Left lung (tissue), 4 donors: ENCODE measurements at regions not wholly inside any gene's neighbourhood (a gene's known extent, or its start where the extent isn't known, plus 50 kb on each side); places are given as distances from the start of the nearest gene placed in this dataset.

Experiments
- ATAC-seq: fragments of 200-7000 bp; cut with Tn5 transposase; one replicate; pipeline ENCODE4 v1.9.1; 2020; ENCODE audit warnings: moderate library complexity
- DNase-seq, 4 donors: peaks; one replicate each; pipeline ENCODE4 v3.0.0-alpha.2; 2013 to 2020
- H3K27ac ChIP-seq, 2 donors: fragments of 200-600 bp; sonication (generic) in 1 of 2; one replicate each; pipeline versions ENCODE4 v1.5.0 to v1.8.0; 2020 to 2021
- H3K27me3 ChIP-seq, 2 donors: fragments of 200-600 bp; sonication (generic) in 1 of 2; one replicate each; pipeline versions ENCODE4 v1.5.0 to v1.8.0; 2020 to 2021
- H3K36me3 ChIP-seq, 2 donors: fragments of 200-600 bp; sonication (generic) in 1 of 2; one replicate each; pipeline versions ENCODE4 v1.5.0 to v1.8.0; 2020 to 2021
- H3K4me1 ChIP-seq, 2 donors: fragments of 200-600 bp; one replicate each; pipeline ENCODE4 v1.8.0; 2021
- H3K4me3 ChIP-seq, 2 donors: fragments of 200-600 bp; sonication (generic) in 1 of 2; one replicate each; pipeline versions ENCODE4 v1.5.0 to v1.8.0; 2020 to 2021; ENCODE audit warnings: mild to moderate bottlenecking in 1 of 2
- H3K9me3 ChIP-seq, 2 donors: fragments of 200-600 bp; sonication (generic) in 1 of 2; one replicate each; pipeline versions ENCODE4 v1.5.0 to v1.8.0; 2020 to 2021
- intact Hi-C, 2 donors: fragments of 100-400 bp; cut with DNase I; formaldehyde crosslinking; loops; one replicate each; pipeline versions ENCODE4 v1.11.2 to v1.14.2; 2022
- TF ChIP-seq, protein P1 (sequence below), 2 donors: fragments of 200-600 bp; sonication (generic) in 1 of 2; IDR thresholded peaks; one replicate each; pipeline versions ENCODE4 v1.5.0 to v1.8.0; 2021; ENCODE audit warnings: antibody characterized with exemption in 2 of 2
- donor health status: DM: no; HTN: yes; CAD: no.
- donor health status: DM: no; HTN: no; CAD: no.

DNA sequence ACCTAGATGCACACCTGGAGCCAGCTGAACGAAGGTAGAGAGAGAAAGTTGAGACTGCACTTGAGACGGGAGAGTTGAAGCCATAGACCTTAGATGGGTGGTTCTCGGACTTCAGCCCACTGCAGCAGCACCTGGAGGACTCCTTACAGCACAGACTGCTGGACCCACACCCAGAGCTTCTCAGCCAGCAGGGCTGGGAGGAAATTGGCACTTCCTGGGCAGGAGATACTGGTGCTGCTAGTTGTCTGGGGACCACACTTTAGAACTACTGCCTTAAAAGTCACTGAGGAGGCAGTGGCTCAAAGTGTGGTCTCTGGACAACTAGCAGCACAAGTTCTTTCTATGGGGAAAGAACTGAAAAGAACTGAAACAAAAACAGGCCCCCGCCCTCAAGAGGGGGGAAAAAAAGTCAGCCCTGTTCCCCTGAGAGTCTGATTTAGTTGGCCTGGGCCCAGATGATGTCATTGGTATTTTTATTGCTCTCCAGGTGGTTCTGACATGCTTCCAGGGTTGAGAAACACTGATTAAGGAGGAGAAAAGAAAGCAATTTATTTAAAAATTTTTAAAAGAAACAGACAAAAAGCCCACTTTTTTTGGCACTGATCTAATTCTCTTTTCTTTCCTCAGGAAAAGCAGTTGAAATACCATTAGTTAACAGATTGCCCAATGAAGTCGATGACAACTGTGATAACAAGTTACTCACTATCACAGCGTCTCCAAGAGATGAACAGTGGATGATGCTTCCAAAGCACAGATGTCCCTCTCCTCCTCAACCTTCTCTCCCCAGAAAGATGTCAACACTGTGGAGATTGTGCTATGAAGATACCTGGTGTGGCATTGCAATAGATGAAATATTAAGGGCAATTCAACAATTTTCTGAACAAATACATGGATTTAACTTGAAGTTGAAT is 73.6 kb upstream of the ADAMTS16 start:
- no peak overlapping the region for H3K4me3 ChIP-seq
- no peaks in the 10 kb centered on the region for H3K27me3 ChIP-seq
- no peak for DNase-seq
- no peak overlapping the region for H3K27ac ChIP-seq
- intact Hi-C loops = no loop called here
- no peak for ATAC-seq
- H3K36me3 ChIP-seq = no peaks in the 10 kb centered on the region
- TF ChIP-seq, protein P1, sequence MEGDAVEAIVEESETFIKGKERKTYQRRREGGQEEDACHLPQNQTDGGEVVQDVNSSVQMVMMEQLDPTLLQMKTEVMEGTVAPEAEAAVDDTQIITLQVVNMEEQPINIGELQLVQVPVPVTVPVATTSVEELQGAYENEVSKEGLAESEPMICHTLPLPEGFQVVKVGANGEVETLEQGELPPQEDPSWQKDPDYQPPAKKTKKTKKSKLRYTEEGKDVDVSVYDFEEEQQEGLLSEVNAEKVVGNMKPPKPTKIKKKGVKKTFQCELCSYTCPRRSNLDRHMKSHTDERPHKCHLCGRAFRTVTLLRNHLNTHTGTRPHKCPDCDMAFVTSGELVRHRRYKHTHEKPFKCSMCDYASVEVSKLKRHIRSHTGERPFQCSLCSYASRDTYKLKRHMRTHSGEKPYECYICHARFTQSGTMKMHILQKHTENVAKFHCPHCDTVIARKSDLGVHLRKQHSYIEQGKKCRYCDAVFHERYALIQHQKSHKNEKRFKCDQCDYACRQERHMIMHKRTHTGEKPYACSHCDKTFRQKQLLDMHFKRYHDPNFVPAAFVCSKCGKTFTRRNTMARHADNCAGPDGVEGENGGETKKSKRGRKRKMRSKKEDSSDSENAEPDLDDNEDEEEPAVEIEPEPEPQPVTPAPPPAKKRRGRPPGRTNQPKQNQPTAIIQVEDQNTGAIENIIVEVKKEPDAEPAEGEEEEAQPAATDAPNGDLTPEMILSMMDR (IDR thresholded peaks at IDR 0.05) = no peak
- H3K9me3 ChIP-seq = no peaks in the 10 kb centered on the region
- no peaks in the 10 kb centered on the region for H3K4me1 ChIP-seq

DNA sequence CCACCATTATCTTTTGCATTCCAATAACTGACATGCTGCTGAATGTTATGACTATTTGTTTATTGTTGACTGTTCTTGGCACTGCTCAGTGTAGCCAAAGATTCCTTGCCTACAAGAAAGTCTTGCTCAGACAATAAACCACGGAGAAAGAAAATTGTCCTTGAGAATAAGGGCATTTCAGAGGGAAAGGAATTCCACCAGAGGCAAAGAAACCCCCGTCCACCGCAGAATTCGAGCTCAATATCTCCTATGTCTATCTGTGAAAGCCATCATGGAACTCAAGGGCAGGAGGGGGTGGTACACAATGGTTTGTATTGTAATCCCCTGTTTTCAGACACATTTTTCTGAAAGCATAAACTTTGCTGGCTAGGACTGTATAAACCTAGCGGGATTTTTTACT is 70.3 kb upstream of the ADAMTS16 start:
- H3K36me3 ChIP-seq = no peaks in the 10 kb centered on the region

DNA sequence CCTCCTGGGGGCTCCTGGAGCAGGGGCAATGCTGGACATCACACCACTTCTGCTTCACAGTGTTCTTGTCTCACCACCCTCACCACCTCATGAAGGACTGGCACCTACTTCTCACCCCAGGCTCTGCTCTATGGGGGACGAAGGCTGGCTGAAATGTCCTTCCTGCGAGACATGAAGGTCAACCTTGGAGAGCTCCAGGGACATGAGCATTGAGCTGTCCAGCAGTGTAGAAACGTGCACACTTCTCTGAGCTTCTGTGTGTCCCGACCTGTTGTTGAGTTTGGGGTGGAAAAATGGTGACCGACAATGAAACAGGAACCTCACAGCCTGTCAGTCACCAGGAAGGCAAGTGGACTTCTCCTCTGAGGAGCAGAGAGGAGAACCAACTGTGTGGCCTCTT is 68.6 kb upstream of the ADAMTS16 start:
- ATAC-seq (no peak), DNase-seq (no peak)
- intact Hi-C loops = no loop called here
- no peaks in the 10 kb centered on the region for H3K27me3 ChIP-seq
- H3K4me1 ChIP-seq = no peaks in the 10 kb centered on the region
- H3K4me3 ChIP-seq = no peak overlapping the region
- H3K36me3 ChIP-seq = no peaks in the 10 kb centered on the region
- no peak overlapping the region for H3K27ac ChIP-seq
- no peaks in the 10 kb centered on the region for H3K9me3 ChIP-seq
- TF ChIP-seq, protein P1 (IDR thresholded peaks at IDR 0.05) = no peak

More for the DNA sequence above, 70.3 kb upstream of the ADAMTS16 start:
- H3K4me1 ChIP-seq = no peaks in the 10 kb centered on the region
- no peak overlapping the region for H3K27ac ChIP-seq
- intact Hi-C loops = no loop called here
- ATAC-seq (no peak), DNase-seq (no peak)
- TF ChIP-seq, protein P1 (IDR thresholded peaks at IDR 0.05) = no peak
- H3K27me3 ChIP-seq = no peaks in the 10 kb centered on the region
- no peaks in the 10 kb centered on the region for H3K9me3 ChIP-seq
- H3K4me3 ChIP-seq = no peak overlapping the region

DNA sequence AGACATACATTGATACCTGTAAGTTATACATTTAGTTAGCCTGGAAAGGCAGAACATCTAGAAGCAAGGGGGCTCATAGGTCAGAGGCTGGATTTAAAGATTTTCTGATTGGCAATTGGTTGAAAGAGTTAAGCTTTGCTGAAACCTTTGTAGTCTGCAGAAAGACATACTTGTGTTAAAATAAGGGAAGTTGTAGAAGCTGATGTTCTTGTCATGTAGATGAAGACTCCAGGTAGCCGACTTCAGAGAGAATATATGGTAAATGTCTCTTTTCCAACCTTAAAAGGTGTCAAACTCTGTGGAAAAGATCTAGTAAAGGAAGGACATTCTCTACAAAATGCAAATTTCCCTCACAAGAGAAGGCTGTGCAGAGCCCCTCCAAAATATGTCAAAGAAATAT is 62.9 kb upstream of the ADAMTS16 start:
- ATAC-seq = no peak
- Histone ChIP-seq H3K9me3 (no peaks in the 10 kb centered on the region), H3K4me1 (no peaks in the 10 kb centered on the region), H3K4me3 (no peak overlapping the region), H3K36me3 (no peaks in the 10 kb centered on the region), H3K27ac (no peak overlapping the region), H3K27me3 (peaks cover 0 to 6% of the 10 kb centered on the region in 2 donors)
- DNase-seq = no peak
- intact Hi-C loops = no loop called here
- TF ChIP-seq, protein P1 (IDR thresholded peaks at IDR 0.05) = no peak

DNA sequence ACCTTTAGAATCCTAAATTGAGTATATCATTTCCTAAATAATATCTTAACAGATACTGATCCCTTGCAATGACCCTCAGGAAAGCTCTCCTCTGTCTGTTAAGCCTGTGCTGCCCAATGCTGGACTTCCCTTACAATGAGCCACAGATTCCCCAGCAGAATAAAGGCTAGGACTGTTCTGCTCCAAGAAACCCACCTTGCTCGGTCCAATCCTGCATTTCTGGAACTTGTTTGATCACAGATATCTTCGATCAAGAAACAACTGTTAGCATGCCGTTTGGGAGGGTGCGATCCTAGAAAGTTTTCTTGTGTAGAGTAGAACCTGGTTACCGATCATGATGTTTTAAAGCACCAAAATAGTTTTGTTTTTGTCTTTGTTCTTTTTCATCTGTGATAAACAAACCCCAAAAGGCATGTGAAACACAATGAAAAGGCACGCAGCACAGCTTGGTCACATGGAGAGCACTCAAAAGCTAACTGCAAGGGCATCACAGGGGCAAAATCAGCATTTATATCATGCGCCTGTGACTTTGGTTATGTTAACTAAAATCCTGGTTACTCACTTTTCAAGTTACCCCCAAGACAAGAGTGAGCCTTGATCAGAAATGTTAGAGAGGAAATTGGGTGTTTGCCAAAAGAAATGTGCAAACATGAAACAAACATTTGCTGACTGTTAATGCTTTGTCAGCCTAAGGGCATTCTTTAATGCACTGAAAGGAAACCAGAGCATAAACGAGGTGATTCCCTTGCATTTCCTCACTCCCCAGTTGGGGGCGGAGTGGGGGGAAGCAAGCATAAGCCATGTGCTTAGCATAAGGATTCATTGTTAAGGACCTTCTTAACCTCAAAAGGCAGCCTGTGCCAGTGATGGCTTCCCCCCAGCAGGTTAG is 61.9 kb upstream of the ADAMTS16 start:
- intact Hi-C loops = no loop called here
- Histone ChIP-seq H3K9me3 (no peaks in the 10 kb centered on the region), H3K27me3 (peaks cover 0 to 6% of the 10 kb centered on the region in 2 donors), H3K4me1 (no peaks in the 10 kb centered on the region), H3K36me3 (no peaks in the 10 kb centered on the region), H3K27ac (no peak overlapping the region), H3K4me3 (no peak overlapping the region)
- TF ChIP-seq, protein P1 (IDR thresholded peaks at IDR 0.05) = no peak
- ATAC-seq (no peak), DNase-seq (peak in 2 of 4 donors; percentile 16 to 20)
